Panc1 (cell line): ENCODE measurements at regions not wholly inside any gene's neighbourhood (a gene's known extent, or its start where the extent isn't known, plus 50 kb on each side); places are given as distances from the start of the nearest gene placed in this dataset.

Experiments
- ATAC-seq: fragments of 200-7000 bp; cut with Tn5 transposase; 2 replicates; pipeline ENCODE4 v1.9.1; 2020; ENCODE audit warnings: mild to moderate bottlenecking, moderate library complexity
- BruUV-seq: library from RNA; stranded (reverse); fragments of 400-500 nt; replicated peaks from 2 replicates; lab custom pipeline; 2021; lab: Mats Ljungman, UMichigan
- CTCF ChIA-PET: fragments of 300-600 bp; sonication (Branson Sonifier 250); formaldehyde crosslinking; loops from one replicate; lab custom pipeline; 2022; ENCODE audit warnings: antibody characterized with exemption; lab: Charles Lee
- POLR2A ChIA-PET: fragments of 300-600 bp; sonication (Branson Sonifier 250); formaldehyde crosslinking; loops from one replicate; lab custom pipeline; 2022; ENCODE audit warnings: antibody characterized with exemption; lab: Charles Lee
- DNase-seq: peaks from one replicate; pipeline ENCODE4 v3.0.0-alpha.2; 2010; ENCODE audit warnings: low read depth, low spot score
- H3K27ac ChIP-seq: 2 replicates; pipeline ENCODE4 v1.5.1; 2011; ENCODE audit warnings: mild to moderate bottlenecking, low read length, inconsistent platforms
- H3K27me3 ChIP-seq: fragments of 200-500 bp; sonication (Bioruptor generic); 2 replicates; pipeline ENCODE4 v1.6.0; 2014; ENCODE audit warnings: low read length, inconsistent platforms; ENCODE audit not compliant: control insufficient read depth, insufficient read depth
- H3K36me3 ChIP-seq: fragments of 200-500 bp; sonication (Bioruptor generic); 2 replicates; pipeline ENCODE4 v1.5.1; 2014; ENCODE audit warnings: inconsistent platforms, mild to moderate bottlenecking, low read length, moderate library complexity; ENCODE audit not compliant: control insufficient read depth, insufficient read depth
- H3K4me1 ChIP-seq: 2 replicates; pipeline ENCODE4 v1.5.1; 2011; ENCODE audit warnings: inconsistent platforms, mild to moderate bottlenecking, low read length, moderate library complexity; ENCODE audit not compliant: control insufficient read depth, insufficient read depth
- H3K4me3 ChIP-seq, 2 experiments: 2 replicates each; pipeline ENCODE4 v1.5.1; 2011 to 2012; ENCODE audit warnings: low read depth in 2 of 2, low read length in 2 of 2, mild to moderate bottlenecking in 2 of 2, inconsistent platforms in 1 of 2, moderate library complexity in 1 of 2
- H3K9me3 ChIP-seq: fragments of 200-500 bp; sonication (Bioruptor generic); 2 replicates; pipeline ENCODE4 v1.5.1; 2014; ENCODE audit warnings: low read depth, mild to moderate bottlenecking, inconsistent platforms, low read length, moderate library complexity; ENCODE audit not compliant: control insufficient read depth, insufficient read depth
- POLR2AphosphoS5 ChIP-seq: IDR thresholded peaks from 2 replicates; pipeline ENCODE4 v1.6.1; 2012; ENCODE audit warnings: mild to moderate bottlenecking, low read depth, low read length, moderate library complexity
- REST ChIP-seq, 2 experiments: IDR thresholded peaks; 2 replicates each; pipeline ENCODE4 v1.6.1; 2011 to 2012; ENCODE audit warnings: low read depth in 2 of 2, control low read depth in 1 of 2, low read length in 1 of 2, mild to moderate bottlenecking in 1 of 2, moderate library complexity in 1 of 2; ENCODE audit not compliant: insufficient read depth in 1 of 2
- SIN3A ChIP-seq: IDR thresholded peaks from 2 replicates; pipeline ENCODE4 v1.6.1; 2012; ENCODE audit warnings: low read depth, mild to moderate bottlenecking, low read length, moderate library complexity, borderline replicate concordance; ENCODE audit not compliant: insufficient read depth
- TCF7L2 ChIP-seq: IDR thresholded peaks from 2 replicates; pipeline ENCODE4 v1.6.1; 2011; ENCODE audit warnings: mild to moderate bottlenecking, low read depth, low read length, inconsistent platforms
- in situ Hi-C: cut with HindIII; loops from 2 replicates; pipeline ENCODE4 v1.10.0; 2016; ENCODE audit warnings: low sequenced_read_pairs, low pct_unique_long_range_greater_than_20kb
- intact Hi-C: fragments of 100-400 bp; cut with micrococcal nuclease; formaldehyde crosslinking; loops from one replicate; pipeline ENCODE4 v1.10.0; 2022; ENCODE audit not compliant: unreplicated experiment
- TF ChIP-seq, protein P1 (sequence below): fragments of 450-650 bp; IDR thresholded peaks from 2 replicates; pipeline ENCODE4 v1.5.1; 2017; ENCODE audit warnings: mild to moderate bottlenecking

DNA sequence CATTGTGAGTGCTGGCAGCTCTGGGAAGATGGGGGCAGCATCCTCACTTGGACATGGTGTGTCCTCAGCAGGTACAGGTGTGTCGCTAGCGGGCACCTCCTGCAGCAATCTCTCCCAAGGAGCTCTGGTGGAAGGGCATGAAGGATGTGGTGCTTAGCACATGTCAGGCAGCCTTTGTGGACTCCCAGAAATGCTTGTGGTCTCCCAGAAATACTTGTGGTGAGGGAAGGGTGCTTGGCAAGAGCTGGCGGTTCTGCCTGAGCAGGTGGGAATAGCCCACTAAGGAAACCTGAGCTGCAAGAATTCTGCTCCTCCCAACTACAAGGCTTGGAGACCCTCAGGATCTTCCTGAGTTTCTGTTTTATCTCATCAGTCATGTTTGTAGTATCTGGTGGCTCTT is 371.6 kb downstream of the PRDM2 start:
- Histone ChIP-seq H3K4me1 (no peaks in the 10 kb centered on the region), H3K4me3 (no peak overlapping the region), H3K27ac (no peak overlapping the region), H3K9me3 (no peaks in the 10 kb centered on the region), H3K36me3 (no peaks in the 10 kb centered on the region), H3K27me3 (no peaks in the 10 kb centered on the region)
- TF ChIP-seq POLR2AphosphoS5, result no peak
- TF ChIP-seq, protein P1, sequence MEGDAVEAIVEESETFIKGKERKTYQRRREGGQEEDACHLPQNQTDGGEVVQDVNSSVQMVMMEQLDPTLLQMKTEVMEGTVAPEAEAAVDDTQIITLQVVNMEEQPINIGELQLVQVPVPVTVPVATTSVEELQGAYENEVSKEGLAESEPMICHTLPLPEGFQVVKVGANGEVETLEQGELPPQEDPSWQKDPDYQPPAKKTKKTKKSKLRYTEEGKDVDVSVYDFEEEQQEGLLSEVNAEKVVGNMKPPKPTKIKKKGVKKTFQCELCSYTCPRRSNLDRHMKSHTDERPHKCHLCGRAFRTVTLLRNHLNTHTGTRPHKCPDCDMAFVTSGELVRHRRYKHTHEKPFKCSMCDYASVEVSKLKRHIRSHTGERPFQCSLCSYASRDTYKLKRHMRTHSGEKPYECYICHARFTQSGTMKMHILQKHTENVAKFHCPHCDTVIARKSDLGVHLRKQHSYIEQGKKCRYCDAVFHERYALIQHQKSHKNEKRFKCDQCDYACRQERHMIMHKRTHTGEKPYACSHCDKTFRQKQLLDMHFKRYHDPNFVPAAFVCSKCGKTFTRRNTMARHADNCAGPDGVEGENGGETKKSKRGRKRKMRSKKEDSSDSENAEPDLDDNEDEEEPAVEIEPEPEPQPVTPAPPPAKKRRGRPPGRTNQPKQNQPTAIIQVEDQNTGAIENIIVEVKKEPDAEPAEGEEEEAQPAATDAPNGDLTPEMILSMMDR, result no peak
- TF ChIP-seq SIN3A, result no peak
- no peak for TF ChIP-seq TCF7L2
- no peak for TF ChIP-seq REST (IDR thresholded peaks at IDR 0.05; ENCODE audit: insufficient read depth in 1 of 2, low read depth in 2 of 2, low read length in 1 of 2)
- ChIA-PET CTCF (no interaction called here), POLR2A (no interaction called here)
- intact Hi-C loops (no loop called here), in situ Hi-C loops (no loop called here)
- BruUV-seq, result no TSS peak
- ATAC-seq (no peak), DNase-seq (no peak)

GRCh38 chr1:14080653-14081052 is 380.7 kb downstream of the PRDM2 start:
- Histone ChIP-seq H3K4me1 (no peaks in the 10 kb centered on the region), H3K27ac (no peak overlapping the region), H3K27me3 (no peaks in the 10 kb centered on the region; the same call in 1 of the 2 replicates), H3K9me3 (no peaks in the 10 kb centered on the region), H3K4me3 (no peak overlapping the region), H3K36me3 (no peaks in the 10 kb centered on the region)
- no peak for TF ChIP-seq POLR2AphosphoS5
- TF ChIP-seq, protein P1, result no peak
- no peak for TF ChIP-seq SIN3A
- no peak for TF ChIP-seq REST (IDR thresholded peaks at IDR 0.05; ENCODE audit: insufficient read depth in 1 of 2, low read depth in 2 of 2, low read length in 1 of 2)
- TF ChIP-seq TCF7L2, result no peak
- DNase-seq, result no peak
- POLR2A ChIA-PET, result no interaction called here
- intact Hi-C loops (no loop called here), in situ Hi-C loops (no loop called here)
- CTCF ChIA-PET, result interaction anchor here (0.6 to 0.7 kb wide), 2 partner anchors 222 to 650 kb away, joined by 3 read pairs; no protein-coding TSS in a partner anchor
- no peak for ATAC-seq
- no TSS peak for BruUV-seq
